Endothelial cell of umbilical vein (primary cell): ENCODE measurements at regions not wholly inside any gene's neighbourhood (a gene's known extent, or its start where the extent isn't known, plus 50 kb on each side); places are given as distances from the start of the nearest gene placed in this dataset.

Experiments
- BruUV-seq: library from RNA; stranded (reverse); fragments of 400-500 nt; replicated peaks from 2 replicates; lab custom pipeline; 2021; lab: Mats Ljungman, UMichigan
- CTCF ChIA-PET: fragments of 300-600, 350-600 bp; sonication (Branson Sonifier 250); formaldehyde crosslinking; loops from one replicate; lab custom pipeline; 2021; ENCODE audit warnings: antibody characterized with exemption, inconsistent platforms; lab: Charles Lee
- POLR2A ChIA-PET: fragments of 300-600, 350-600 bp; sonication (Branson Sonifier 250); formaldehyde crosslinking; loops from one replicate; lab custom pipeline; 2021; ENCODE audit warnings: antibody characterized with exemption, inconsistent platforms; lab: Charles Lee
- DNase-seq: peaks from one replicate; pipeline ENCODE4 v3.0.0-alpha.2; 2011; ENCODE audit warnings: low read depth, low spot score
- FAIRE-seq: peaks from 2 replicates; lab custom pipeline; 2011; peaks lifted over from hg19 to GRCh38; lab: Jason Lieb, UNC
- H2AFZ ChIP-seq: 2 replicates; pipeline ENCODE4 v1.6.0; 2012; ENCODE audit warnings: low read depth, low read length, control low read depth, inconsistent platforms
- H3K27ac ChIP-seq: 2 replicates; pipeline ENCODE4 v1.5.1; 2011; ENCODE audit warnings: low read depth, mild to moderate bottlenecking, control low read depth, low read length, moderate library complexity; ENCODE audit not compliant: insufficient read depth
- H3K27me3 ChIP-seq, 2 experiments: 2 replicates each; pipeline versions ENCODE4 v1.6.0 to v1.6.1; 2011; ENCODE audit warnings: low read length in 2 of 2, mixed read lengths in 1 of 2; ENCODE audit not compliant: control insufficient read depth in 2 of 2, insufficient read depth in 2 of 2
- H3K36me3 ChIP-seq, 2 experiments: 2 replicates in 1 of 2; 3 replicates in 1 of 2; pipeline ENCODE4 v1.5.1; 2011; ENCODE audit warnings: low read length in 2 of 2, mild to moderate bottlenecking in 1 of 2, moderate library complexity in 1 of 2; ENCODE audit not compliant: control insufficient read depth in 2 of 2, insufficient read depth in 2 of 2; ENCODE audit errors: extremely low read depth in 1 of 2
- H3K4me1 ChIP-seq: 3 replicates; pipeline ENCODE4 v1.5.1; 2011; ENCODE audit warnings: mild to moderate bottlenecking, low read length; ENCODE audit not compliant: control insufficient read depth, insufficient read depth; ENCODE audit errors: extremely low read depth
- H3K4me2 ChIP-seq: 2 replicates; pipeline ENCODE4 v1.6.1; 2011; ENCODE audit warnings: low read length, control low read depth, mixed read lengths; ENCODE audit not compliant: insufficient read depth
- H3K4me3 ChIP-seq, 3 experiments: fragments of 200-600 bp in 1 of 3; sonication (generic), shearing (Covaris generic) in 1 of 3; replicated peaks in 1 of 3; 2 replicates each; pipeline ENCODE4 v1.5.1; 2011 to 2016; ENCODE audit warnings: control low read depth in 3 of 3, low read length in 3 of 3, mild to moderate bottlenecking in 2 of 3, inconsistent platforms in 1 of 3, low read depth in 1 of 3, moderate library complexity in 1 of 3; ENCODE audit not compliant: insufficient read depth in 1 of 3
- H3K79me2 ChIP-seq: 2 replicates; pipeline ENCODE4 v1.6.0; 2012; ENCODE audit warnings: low read length, inconsistent platforms; ENCODE audit not compliant: control insufficient read depth, insufficient read depth
- H3K9ac ChIP-seq: replicated peaks from 2 replicates; pipeline ENCODE3; 2011; ENCODE audit warnings: low read length, control low read depth; ENCODE audit not compliant: insufficient read depth; ENCODE audit errors: extremely low read depth
- H3K9me1 ChIP-seq: replicated peaks from 3 replicates; pipeline ENCODE4 v1.6.0; 2011; ENCODE audit warnings: mild to moderate bottlenecking, low read length; ENCODE audit not compliant: control insufficient read depth, insufficient read depth; ENCODE audit errors: extremely low read depth
- H3K9me3 ChIP-seq: replicated peaks from 2 replicates; pipeline ENCODE4 v1.5.1; 2012; ENCODE audit warnings: low read length, inconsistent platforms; ENCODE audit not compliant: control insufficient read depth, insufficient read depth
- H4K20me1 ChIP-seq: replicated peaks from 2 replicates; pipeline ENCODE3; 2011; ENCODE audit warnings: mild to moderate bottlenecking, low read length; ENCODE audit not compliant: control insufficient read depth, insufficient read depth; ENCODE audit errors: extremely low read depth
- CTCF ChIP-seq, 2 donors: IDR thresholded peaks; 1 replicate in 1 of 2; 2 replicates in 1 of 2; pipeline ENCODE4 v1.5.1; 2011; ENCODE audit warnings: low read length in 2 of 2, mild to moderate bottlenecking in 2 of 2, moderate library complexity in 2 of 2, control low read depth in 1 of 2, inconsistent platforms in 1 of 2, low read depth in 1 of 2; ENCODE audit not compliant: insufficient read depth in 1 of 2; ENCODE audit errors: extremely low read depth in 1 of 2
- EZH2 ChIP-seq: IDR thresholded peaks from 2 replicates; pipeline ENCODE4 v1.6.1; 2012; ENCODE audit warnings: borderline replicate concordance, low read depth, mild to moderate bottlenecking, moderate library complexity, low read length, inconsistent platforms; ENCODE audit not compliant: severe bottlenecking
- FOS ChIP-seq: IDR thresholded peaks from 2 replicates; pipeline ENCODE4 v1.6.1; 2011; ENCODE audit warnings: mild to moderate bottlenecking, low read length, moderate library complexity, borderline replicate concordance; ENCODE audit not compliant: insufficient read depth
- GATA2 ChIP-seq: IDR thresholded peaks from 2 replicates; pipeline ENCODE4 v1.7.0; 2011; ENCODE audit warnings: low read depth, mild to moderate bottlenecking, moderate library complexity, mixed read lengths, low read length; ENCODE audit not compliant: insufficient read length, insufficient read depth
- JUN ChIP-seq: IDR thresholded peaks from 2 replicates; pipeline ENCODE4 v1.6.1; 2011; ENCODE audit warnings: borderline replicate concordance, low read depth; ENCODE audit not compliant: insufficient read length, insufficient read depth
- MYC ChIP-seq: IDR thresholded peaks from one replicate; pipeline ENCODE4 v1.6.1; 2011; ENCODE audit warnings: mild to moderate bottlenecking, low read depth, low read length
- POLR2A ChIP-seq: IDR thresholded peaks from 2 replicates; pipeline ENCODE4 v1.6.1; 2012; ENCODE audit warnings: low read depth, mild to moderate bottlenecking, control low read depth, low read length
- POLR2AphosphoS5 ChIP-seq: IDR thresholded peaks from 2 replicates; pipeline ENCODE4 v1.6.1; 2012; ENCODE audit warnings: low read depth, mild to moderate bottlenecking, control low read depth, low read length, moderate library complexity; ENCODE audit not compliant: insufficient read depth
- dilution Hi-C: fragments of 300-500 bp; cut with MboI; formaldehyde crosslinking; loops from one replicate; pipeline ENCODE4 v1.15.0; 2019; ENCODE audit warnings: low sequenced_read_pairs; ENCODE audit not compliant: extremely low pct_ligation_motif_present
- intact Hi-C: fragments of 100-400 bp; cut with micrococcal nuclease; formaldehyde crosslinking; loops from one replicate; pipeline ENCODE4 v1.10.0; 2022
- TF ChIP-seq, protein P1 (sequence below): IDR thresholded peaks from 2 replicates; pipeline ENCODE4 v1.6.1; 2011; ENCODE audit not compliant: insufficient read depth, insufficient read length

DNA sequence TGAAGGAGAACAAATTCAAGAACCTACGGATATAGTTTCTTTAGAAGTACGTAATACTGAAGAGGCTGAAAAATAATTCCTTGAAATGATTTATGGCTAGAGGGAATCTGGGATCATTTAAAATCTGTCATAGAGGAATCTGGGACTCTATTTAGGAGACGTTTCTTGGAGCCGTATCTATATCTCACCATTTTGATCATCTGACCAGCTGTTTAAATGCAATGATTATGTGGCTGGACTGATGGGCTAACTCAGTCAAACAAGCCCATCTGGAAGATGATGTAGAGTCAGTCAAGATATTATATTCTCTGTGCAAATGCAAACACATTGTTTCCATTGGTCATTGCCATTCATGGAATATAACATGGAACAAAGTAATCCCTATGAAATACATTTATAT is 467.7 kb upstream of the ZFHX3 start:
- H3K79me2 ChIP-seq, result no peaks in the 10 kb centered on the region
- H3K9ac ChIP-seq, result no peak overlapping the region
- ChIA-PET CTCF (no interaction called here), POLR2A (no interaction called here)
- intact Hi-C loops, result no loop called here
- H3K9me3 ChIP-seq, result peaks cover 4% of the 10 kb centered on the region
- no peak overlapping the region for H3K4me3 ChIP-seq
- no peaks in the 10 kb centered on the region for H3K27me3 ChIP-seq
- no peaks in the 10 kb centered on the region for H3K9me1 ChIP-seq
- H3K4me2 ChIP-seq, result no peak overlapping the region
- no peaks in the 10 kb centered on the region for H4K20me1 ChIP-seq
- dilution Hi-C loops, result no loop called here
- TF ChIP-seq MYC (no peak), JUN (no peak)
- FAIRE-seq, result no peak
- no peaks in the 10 kb centered on the region for H3K36me3 ChIP-seq
- DNase-seq, result no peak
- no peaks in the 10 kb centered on the region for H3K4me1 ChIP-seq
- no TSS peak for BruUV-seq
- H2AFZ ChIP-seq, result no peak overlapping the region
- H3K27ac ChIP-seq, result no peak overlapping the region

DNA sequence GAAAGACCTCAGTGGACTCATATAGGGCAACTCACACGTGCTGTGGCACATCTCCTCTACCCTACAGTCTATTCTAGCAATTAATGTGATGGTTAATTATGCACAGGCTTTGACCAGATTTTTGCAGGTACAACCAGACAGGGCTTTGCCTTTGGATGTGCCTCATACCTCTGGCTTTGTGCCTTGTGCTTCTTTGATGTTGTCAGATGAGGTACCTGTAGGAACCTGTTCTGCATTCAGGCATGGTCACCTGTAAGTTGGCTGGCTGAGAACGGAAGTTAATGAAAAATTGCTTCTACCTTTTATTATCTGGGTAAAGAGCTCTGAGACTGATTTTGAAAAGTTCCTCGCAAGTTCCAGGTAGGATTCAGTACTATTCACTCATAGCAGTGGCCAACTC is 462.9 kb upstream of the ZFHX3 start:
- Histone ChIP-seq H3K79me2 (no peaks in the 10 kb centered on the region), H3K4me2 (no peak overlapping the region), H3K9me3 (peaks cover 4% of the 10 kb centered on the region), H3K9ac (no peak overlapping the region), H3K9me1 (no peaks in the 10 kb centered on the region), H4K20me1 (no peaks in the 10 kb centered on the region), H3K36me3 (no peaks in the 10 kb centered on the region), H3K27me3 (no peaks in the 10 kb centered on the region), H2AFZ (no peak overlapping the region), H3K4me3 (no peak overlapping the region), H3K4me1 (no peaks in the 10 kb centered on the region), H3K27ac (no peak overlapping the region)
- FAIRE-seq, result no peak
- BruUV-seq, result no TSS peak
- no peak for DNase-seq
- TF ChIP-seq CTCF (IDR thresholded peaks at IDR 0.05; ENCODE audit: extremely low read depth in 1 of 2, insufficient read depth in 1 of 2, low read depth in 1 of 2, low read length in 2 of 2) (no peak), POLR2A (no peak), GATA2 (no peak), JUN (no peak), POLR2AphosphoS5 (no peak), FOS (no peak), MYC (no peak), EZH2 (no peak)
- TF ChIP-seq, protein P1, sequence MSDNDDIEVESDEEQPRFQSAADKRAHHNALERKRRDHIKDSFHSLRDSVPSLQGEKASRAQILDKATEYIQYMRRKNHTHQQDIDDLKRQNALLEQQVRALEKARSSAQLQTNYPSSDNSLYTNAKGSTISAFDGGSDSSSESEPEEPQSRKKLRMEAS, result no peak
- intact Hi-C loops (no loop called here), dilution Hi-C loops (no loop called here)
- ChIA-PET CTCF (no interaction called here), POLR2A (no interaction called here)
